Calu3 (cell line): ENCODE measurements at regions not wholly inside any gene's neighbourhood (a gene's known extent, or its start where the extent isn't known, plus 50 kb on each side); places are given as distances from the start of the nearest gene placed in this dataset.

Experiments
- BruUV-seq: library from RNA; stranded (reverse); fragments of 400-500 nt; replicated peaks from 2 replicates; lab custom pipeline; 2021; lab: Mats Ljungman, UMichigan
- CTCF ChIA-PET: fragments of 300-600 bp; sonication (Branson Sonifier 250); formaldehyde crosslinking; loops from one replicate; lab custom pipeline; 2022; ENCODE audit warnings: antibody characterized with exemption; lab: Charles Lee
- DNase-seq: peaks from one replicate; pipeline ENCODE4 v3.0.0; 2022
- H3K27ac Mint-ChIP-seq: one replicate; pipeline ENCODE4 v1.8.0; 2022; ENCODE audit warnings: mixed read lengths; ENCODE audit not compliant: unreplicated experiment
- H3K27me3 Mint-ChIP-seq: one replicate; pipeline ENCODE4 v1.8.0; 2022; ENCODE audit warnings: mixed read lengths; ENCODE audit not compliant: unreplicated experiment
- H3K36me3 Mint-ChIP-seq: one replicate; pipeline ENCODE4 v1.8.0; 2022; ENCODE audit warnings: mild to moderate bottlenecking, moderate library complexity, mixed read lengths; ENCODE audit not compliant: insufficient read depth, unreplicated experiment
- H3K4me1 Mint-ChIP-seq: one replicate; pipeline ENCODE4 v1.8.0; 2022; ENCODE audit warnings: mild to moderate bottlenecking, low read depth, mixed read lengths; ENCODE audit not compliant: unreplicated experiment
- H3K4me3 Mint-ChIP-seq: one replicate; pipeline ENCODE4 v1.8.0; 2022; ENCODE audit warnings: mild to moderate bottlenecking, low read depth, moderate library complexity, mixed read lengths; ENCODE audit not compliant: unreplicated experiment
- H3K9me3 Mint-ChIP-seq: one replicate; pipeline ENCODE4 v1.8.0; 2022; ENCODE audit warnings: low read depth, mixed read lengths; ENCODE audit not compliant: unreplicated experiment
- intact Hi-C: fragments of 100-400 bp; cut with micrococcal nuclease; formaldehyde crosslinking; loops from one replicate; pipeline ENCODE4 v1.10.0; 2022; ENCODE audit not compliant: unreplicated experiment
- TF ChIP-seq, protein P1 (sequence below): fragments of 200-600 bp; IDR thresholded peaks from one replicate; pipeline ENCODE4 v1.8.0; 2022; ENCODE audit warnings: antibody characterized with exemption; ENCODE audit not compliant: unreplicated experiment

GRCh38 chr22:48734359-48734758 is 1093.3 kb downstream of the BRD1 start:
- no peak overlapping the region for H3K27ac Mint-ChIP-seq
- CTCF ChIA-PET: no interaction called here
- no peak overlapping the region for H3K4me3 Mint-ChIP-seq
- H3K9me3 Mint-ChIP-seq: peaks cover 15% of the 10 kb centered on the region
- no TSS peak for BruUV-seq
- no peaks in the 10 kb centered on the region for H3K27me3 Mint-ChIP-seq
- TF ChIP-seq, protein P1, sequence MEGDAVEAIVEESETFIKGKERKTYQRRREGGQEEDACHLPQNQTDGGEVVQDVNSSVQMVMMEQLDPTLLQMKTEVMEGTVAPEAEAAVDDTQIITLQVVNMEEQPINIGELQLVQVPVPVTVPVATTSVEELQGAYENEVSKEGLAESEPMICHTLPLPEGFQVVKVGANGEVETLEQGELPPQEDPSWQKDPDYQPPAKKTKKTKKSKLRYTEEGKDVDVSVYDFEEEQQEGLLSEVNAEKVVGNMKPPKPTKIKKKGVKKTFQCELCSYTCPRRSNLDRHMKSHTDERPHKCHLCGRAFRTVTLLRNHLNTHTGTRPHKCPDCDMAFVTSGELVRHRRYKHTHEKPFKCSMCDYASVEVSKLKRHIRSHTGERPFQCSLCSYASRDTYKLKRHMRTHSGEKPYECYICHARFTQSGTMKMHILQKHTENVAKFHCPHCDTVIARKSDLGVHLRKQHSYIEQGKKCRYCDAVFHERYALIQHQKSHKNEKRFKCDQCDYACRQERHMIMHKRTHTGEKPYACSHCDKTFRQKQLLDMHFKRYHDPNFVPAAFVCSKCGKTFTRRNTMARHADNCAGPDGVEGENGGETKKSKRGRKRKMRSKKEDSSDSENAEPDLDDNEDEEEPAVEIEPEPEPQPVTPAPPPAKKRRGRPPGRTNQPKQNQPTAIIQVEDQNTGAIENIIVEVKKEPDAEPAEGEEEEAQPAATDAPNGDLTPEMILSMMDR: no peak
- DNase-seq: no peak
- intact Hi-C loops: no loop called here
- no peaks in the 10 kb centered on the region for H3K36me3 Mint-ChIP-seq
- H3K4me1 Mint-ChIP-seq: no peaks in the 10 kb centered on the region

GRCh38 chr22:48729499-48730171 is 1098.0 kb downstream of the BRD1 start:
- H3K4me3 Mint-ChIP-seq: no peak overlapping the region
- BruUV-seq: no TSS peak
- H3K9me3 Mint-ChIP-seq: peaks cover 16% of the 10 kb centered on the region
- H3K36me3 Mint-ChIP-seq: no peaks in the 10 kb centered on the region
- H3K27ac Mint-ChIP-seq: no peak overlapping the region
- intact Hi-C loops: no loop called here
- TF ChIP-seq, protein P1: no peak
- no peak for DNase-seq
- H3K4me1 Mint-ChIP-seq: no peaks in the 10 kb centered on the region
- CTCF ChIA-PET: no interaction called here
- no peaks in the 10 kb centered on the region for H3K27me3 Mint-ChIP-seq

DNA sequence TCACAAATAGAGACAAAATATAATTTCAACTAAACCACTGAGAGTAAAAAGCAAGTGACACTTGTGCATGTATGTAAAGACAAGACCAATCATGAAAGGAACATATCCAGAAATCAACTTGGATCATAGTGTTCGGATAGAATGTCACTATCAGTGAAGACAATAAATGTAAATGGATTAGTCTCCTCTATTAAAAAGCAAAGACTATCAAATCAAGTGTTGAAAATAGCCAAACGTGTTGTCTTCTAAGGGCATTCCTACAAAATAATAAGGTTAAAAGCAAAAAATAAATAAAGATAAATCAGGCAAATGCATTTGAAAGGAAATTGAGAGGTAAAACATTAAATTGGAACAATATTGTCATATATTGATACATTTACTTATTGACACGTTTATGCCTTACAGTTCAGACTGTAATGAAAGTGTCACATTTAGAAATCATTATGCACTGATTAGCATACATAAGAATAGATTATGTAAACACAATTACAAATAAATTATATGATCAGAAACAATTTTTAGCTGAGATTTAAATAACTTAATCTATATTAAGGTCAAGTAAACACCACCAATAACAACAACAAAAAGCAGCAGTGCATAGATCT is 1100.1 kb downstream of the BRD1 start:
- Mint-ChIP-seq H3K27me3 (no peaks in the 10 kb centered on the region), H3K4me3 (no peak overlapping the region), H3K27ac (no peak overlapping the region), H3K9me3 (peaks cover 16% of the 10 kb centered on the region), H3K36me3 (no peaks in the 10 kb centered on the region), H3K4me1 (no peaks in the 10 kb centered on the region)
- BruUV-seq: no TSS peak
- CTCF ChIA-PET: no interaction called here
- intact Hi-C loops: no loop called here
- TF ChIP-seq, protein P1: no peak
- no peak for DNase-seq

DNA sequence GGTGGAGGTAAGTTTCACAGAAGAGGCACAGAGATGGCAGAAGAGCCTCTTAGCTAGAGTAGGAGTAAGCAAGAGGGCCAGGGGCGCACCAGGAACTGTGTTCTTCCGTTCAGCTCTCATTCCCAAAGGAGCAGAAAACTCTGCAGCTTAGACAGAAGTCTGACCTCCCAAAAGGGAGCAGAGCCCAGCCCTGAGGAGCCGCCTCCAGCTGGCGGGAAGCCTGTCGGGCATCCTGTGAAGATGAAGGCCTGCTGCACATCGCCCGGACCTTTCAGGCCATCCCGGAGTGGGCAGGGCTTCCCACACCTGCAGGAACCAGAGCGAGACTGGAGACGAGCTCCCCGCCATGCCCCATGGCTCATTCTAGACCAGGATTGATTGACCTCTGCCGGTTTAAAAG is 1102.8 kb downstream of the BRD1 start:
- no peaks in the 10 kb centered on the region for H3K4me1 Mint-ChIP-seq
- TF ChIP-seq, protein P1: no peak

More for the DNA sequence above, 1102.8 kb downstream of the BRD1 start:
- Mint-ChIP-seq H3K27me3 (no peaks in the 10 kb centered on the region), H3K4me3 (no peak overlapping the region), H3K27ac (no peak overlapping the region), H3K36me3 (no peaks in the 10 kb centered on the region), H3K9me3 (peaks cover 9% of the 10 kb centered on the region)
- no peak for DNase-seq
- no TSS peak for BruUV-seq
- intact Hi-C loops: no loop called here
- CTCF ChIA-PET: no interaction called here
